IPS DF 6.9 (cell line): ENCODE measurements at regions not wholly inside any gene's neighbourhood (a gene's known extent, or its start where the extent isn't known, plus 50 kb on each side); places are given as distances from the start of the nearest gene placed in this dataset.
"Not testable (repeated sequence)": the region's sequence is repeated elsewhere in the genome, so short reads cannot be mapped to it uniquely, and the experiment has no call there.

ENCODE experiments used
- DNase-seq: peaks from one replicate; pipeline ENCODE4 v3.0.0-alpha.2; 2013; ENCODE audit warnings: low read depth, low spot score
- H3K27ac ChIP-seq: one replicate; pipeline ENCODE4 v1.5.1; 2013; ENCODE audit warnings: low read length, control low read depth
- H3K27me3 ChIP-seq: 2 replicates; pipeline ENCODE4 v1.6.1; 2013; ENCODE audit warnings: mild to moderate bottlenecking, low read length; ENCODE audit not compliant: control insufficient read depth, insufficient read depth
- H3K36me3 ChIP-seq: 2 replicates; pipeline ENCODE4 v1.6.1; 2013; ENCODE audit warnings: low read length; ENCODE audit not compliant: control insufficient read depth, insufficient read depth
- H3K4me1 ChIP-seq: 2 replicates; pipeline ENCODE4 v1.6.1; 2013; ENCODE audit warnings: low read length; ENCODE audit not compliant: control insufficient read depth, insufficient read depth
- H3K4me3 ChIP-seq: 2 replicates; pipeline ENCODE4 v1.5.1; 2013; ENCODE audit warnings: mild to moderate bottlenecking, low read length
- H3K9me3 ChIP-seq: 2 replicates; pipeline ENCODE4 v1.6.1; 2013; ENCODE audit warnings: low read length, inconsistent platforms; ENCODE audit not compliant: control insufficient read depth, insufficient read depth
- WGBS: extraction: QIAGEN DNeasy Blood & Tissue Kit; methylation state at CpG from one replicate; pipeline ENCODE4 v1.1.7; 2013; ENCODE audit warnings: mixed read lengths, missing lambda C conversion rate; ENCODE audit not compliant: insufficient read length, insufficient coverage; 5-methylcytosine and 5-hydroxymethylcytosine counted together

DNA sequence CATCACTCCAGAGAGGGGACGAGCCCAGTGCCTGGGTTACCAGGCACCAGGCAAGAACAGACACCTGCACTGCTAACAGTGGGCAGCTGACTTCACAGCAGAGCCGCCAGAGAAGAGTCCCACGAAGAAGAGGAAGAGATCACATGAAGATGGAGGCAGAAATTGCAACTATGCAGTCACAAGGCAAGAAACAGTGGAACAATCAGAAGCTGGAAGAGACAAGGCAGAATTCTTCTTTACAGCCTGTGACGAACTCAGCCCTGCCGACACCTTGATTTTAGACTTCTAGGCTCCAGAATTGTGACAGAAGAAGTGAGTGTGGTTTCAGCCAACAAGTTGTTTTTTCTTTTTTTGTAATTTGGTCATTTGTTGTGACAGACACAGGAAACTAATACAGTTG, 59.2 kb downstream of the IL12A start:
- no peak overlapping the region for H3K27ac ChIP-seq
- WGBS = no CpG with 5 or more reads among the region's 5 CpGs

DNA sequence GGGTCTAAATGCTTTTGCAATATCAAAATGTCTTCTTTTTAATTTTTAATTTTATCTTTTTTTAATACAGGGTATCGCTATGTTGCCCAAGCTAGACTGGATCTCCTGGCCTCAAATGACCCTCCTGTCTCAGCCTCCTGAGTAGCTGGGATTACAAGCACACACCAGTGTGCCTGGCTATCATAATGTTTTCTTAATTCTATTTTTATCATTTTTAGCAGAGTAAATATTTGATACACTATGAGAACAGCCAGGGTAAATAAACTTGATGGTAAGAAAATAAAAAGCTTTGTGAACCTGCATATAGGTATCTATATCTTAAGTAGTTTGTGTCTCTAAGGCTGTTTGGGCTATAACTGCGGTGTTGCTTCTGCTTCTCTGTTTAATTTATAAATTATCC, 60.4 kb downstream of the IL12A start:
- Histone ChIP-seq H3K4me1 (no peaks in the 10 kb centered on the region), H3K27me3 (no peaks in the 10 kb centered on the region), H3K27ac (no peak overlapping the region), H3K9me3 (no peaks in the 10 kb centered on the region), H3K4me3 (no peak overlapping the region), H3K36me3 (no peaks in the 10 kb centered on the region)
- no CpG with 5 or more reads among the region's 2 CpGs for WGBS
- no peak for DNase-seq

More for the DNA sequence above, 59.2 kb downstream of the IL12A start:
- no peaks in the 10 kb centered on the region for H3K9me3 ChIP-seq
- H3K27me3 ChIP-seq = no peaks in the 10 kb centered on the region
- no peak overlapping the region for H3K4me3 ChIP-seq
- no peak for DNase-seq
- no peaks in the 10 kb centered on the region for H3K36me3 ChIP-seq
- no peaks in the 10 kb centered on the region for H3K4me1 ChIP-seq

DNA sequence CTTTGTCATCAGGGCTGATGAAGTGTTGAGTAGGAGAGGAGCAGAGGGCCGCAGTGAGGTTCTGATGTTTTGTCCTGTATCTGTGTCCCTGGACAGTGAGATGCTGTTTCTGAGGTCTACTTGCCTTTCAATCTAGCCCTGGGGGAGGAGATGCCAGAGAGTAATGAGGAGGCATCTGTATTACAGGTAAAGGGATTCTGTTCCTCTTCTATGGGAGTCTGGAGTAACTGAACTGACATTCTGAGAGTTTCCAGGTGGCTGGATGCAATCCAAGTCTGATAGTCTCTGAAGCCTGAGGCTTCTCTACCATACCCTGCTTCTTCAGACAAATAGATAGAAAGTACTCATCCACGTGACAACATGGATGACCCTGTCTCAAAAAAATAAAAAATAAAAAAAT, 60.9 kb downstream of the IL12A start:
- Histone ChIP-seq H3K27me3 (no peaks in the 10 kb centered on the region), H3K4me3 (no peak overlapping the region), H3K36me3 (no peaks in the 10 kb centered on the region), H3K9me3 (no peaks in the 10 kb centered on the region), H3K27ac (no peak overlapping the region), H3K4me1 (no peaks in the 10 kb centered on the region)
- no peak for DNase-seq
- no CpG with 5 or more reads among the region's 2 CpGs for WGBS

DNA sequence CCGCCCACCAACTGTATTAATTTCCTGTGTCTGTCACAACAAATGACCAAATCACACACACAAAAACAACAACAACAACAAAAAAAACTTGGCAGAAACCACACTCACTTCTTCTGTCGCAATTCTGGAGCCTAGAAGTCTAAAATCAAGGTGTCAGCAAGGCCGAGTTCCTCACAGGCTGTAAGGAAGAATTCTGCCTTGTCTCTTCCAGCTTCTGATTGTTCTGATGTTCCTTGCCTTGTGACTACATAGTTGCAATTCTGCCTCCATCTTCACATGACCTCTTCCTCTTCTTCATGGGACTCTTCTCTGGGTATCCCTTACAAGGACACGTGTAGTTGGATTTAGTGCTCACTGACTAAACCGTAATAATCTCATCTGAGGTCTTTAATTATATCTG, 61.4 kb downstream of the IL12A start:
- no peak for DNase-seq
- Histone ChIP-seq H3K4me1 (no peaks in the 10 kb centered on the region), H3K36me3 (no peaks in the 10 kb centered on the region), H3K27ac (no peak overlapping the region), H3K4me3 (no peak overlapping the region), H3K9me3 (no peaks in the 10 kb centered on the region), H3K27me3 (no peaks in the 10 kb centered on the region)
- WGBS = no CpG with 5 or more reads among the region's 5 CpGs

DNA sequence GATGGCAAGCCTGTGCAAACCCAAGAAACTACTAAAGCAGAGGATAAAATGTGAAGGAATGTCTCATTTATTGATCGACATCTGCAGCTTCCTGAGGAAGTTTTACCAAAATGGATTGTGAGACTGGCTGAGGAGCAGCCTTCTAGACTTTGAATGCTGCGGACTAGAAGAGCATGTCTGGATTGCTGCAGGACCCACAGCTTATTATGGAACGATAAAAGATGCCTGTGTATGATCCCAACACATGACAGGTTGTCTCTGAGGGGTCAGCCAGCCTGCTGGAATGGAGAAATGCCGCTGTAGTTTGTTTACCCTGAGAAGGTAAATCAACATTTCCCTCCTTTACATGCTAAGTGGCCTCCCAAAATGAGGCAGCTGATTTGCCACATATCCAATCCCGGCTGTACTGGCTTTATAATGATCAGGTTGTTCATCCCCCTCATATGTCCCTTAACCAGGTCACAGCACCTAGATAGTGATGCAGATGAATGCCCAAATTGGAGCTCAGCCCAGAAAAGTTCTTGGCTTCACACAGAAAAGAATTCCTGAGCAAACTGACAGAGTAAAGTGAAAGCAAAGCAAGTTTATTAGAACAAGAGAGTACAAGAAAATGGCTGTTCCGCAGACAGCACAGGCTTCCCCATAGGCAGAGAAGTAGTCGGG, 63.9 kb downstream of the IL12A start:
- WGBS = no CpG with 5 or more reads among the region's 7 CpGs
- no peaks in the 10 kb centered on the region for H3K36me3 ChIP-seq

DNA sequence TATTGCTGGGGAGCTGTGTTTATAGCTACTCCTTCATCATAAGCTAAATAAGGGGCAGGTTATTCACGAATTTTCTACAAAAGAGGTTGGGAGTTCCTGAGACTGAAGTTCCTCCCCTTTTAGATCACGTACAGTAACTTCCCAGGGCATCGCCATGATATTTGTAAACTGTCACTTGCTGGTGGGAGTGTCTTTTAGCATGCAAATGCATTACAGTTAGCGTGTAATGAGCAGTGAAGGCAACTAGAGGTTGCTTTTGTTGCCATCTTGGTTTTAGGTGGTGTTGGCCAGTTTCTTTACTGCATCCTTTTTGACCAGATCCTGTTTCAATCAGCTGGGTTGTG, 64.4 kb downstream of the IL12A start:
- no peak overlapping the region for H3K27ac ChIP-seq
- H3K27me3 ChIP-seq = no peaks in the 10 kb centered on the region
- no peaks in the 10 kb centered on the region for H3K9me3 ChIP-seq
- H3K4me3 ChIP-seq = no peak overlapping the region
- WGBS = no CpG with 5 or more reads among the region's 4 CpGs
- no peak for DNase-seq
- no peaks in the 10 kb centered on the region for H3K4me1 ChIP-seq
- H3K36me3 ChIP-seq = no peaks in the 10 kb centered on the region

More for the DNA sequence above, 63.9 kb downstream of the IL12A start:
- H3K27ac ChIP-seq = no peak overlapping the region
- no peaks in the 10 kb centered on the region for H3K9me3 ChIP-seq
- no peak overlapping the region for H3K4me3 ChIP-seq
- no peak for DNase-seq
- H3K27me3 ChIP-seq = no peaks in the 10 kb centered on the region
- no peaks in the 10 kb centered on the region for H3K4me1 ChIP-seq

DNA sequence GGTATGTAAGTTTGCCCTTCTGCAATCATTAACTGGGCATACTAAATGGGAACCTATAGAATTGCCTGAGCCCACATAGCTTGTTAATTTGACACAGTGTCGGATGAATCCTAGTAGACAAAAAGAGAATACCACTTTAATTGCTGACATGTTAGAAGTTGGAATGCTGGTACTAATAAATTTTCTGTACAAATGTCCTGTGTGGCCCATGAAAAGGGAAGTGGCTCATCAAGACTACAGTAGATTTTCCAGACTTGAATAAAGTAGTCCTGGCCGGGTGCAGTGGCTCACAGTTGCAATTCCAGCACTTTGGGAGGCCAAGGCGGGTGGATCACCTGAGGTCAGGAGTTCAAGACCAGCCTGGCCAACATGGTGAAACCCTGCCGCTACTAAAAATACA, 66.2 kb downstream of the IL12A start:
- DNase-seq, H3K27ac ChIP-seq, H3K4me3 ChIP-seq, H3K4me1 ChIP-seq, H3K27me3 ChIP-seq, H3K36me3 ChIP-seq, H3K9me3 ChIP-seq: not testable (repeated sequence)
- WGBS = no CpG with 5 or more reads among the region's 4 CpGs

DNA sequence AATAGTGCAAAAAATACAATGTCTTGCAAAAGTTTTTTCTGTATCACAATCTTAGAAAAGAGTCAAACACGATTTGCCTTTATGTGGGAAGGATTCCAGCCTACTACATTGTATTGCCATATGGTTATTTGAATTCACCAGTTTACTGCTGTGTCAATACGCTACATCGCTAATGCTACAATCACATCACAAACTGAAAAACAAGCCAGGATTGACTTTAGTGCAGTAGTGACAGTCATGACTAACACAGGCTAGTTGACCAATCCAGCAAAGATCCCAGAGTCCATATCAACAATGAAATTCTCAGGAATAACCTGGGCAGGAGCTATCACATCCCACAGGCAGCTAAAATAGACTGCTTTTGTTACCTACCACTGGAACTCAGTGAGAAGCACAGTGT, 67.0 kb downstream of the IL12A start:
- Histone ChIP-seq H3K9me3 (no peaks in the 10 kb centered on the region), H3K4me1 (no peaks in the 10 kb centered on the region), H3K27me3 (no peaks in the 10 kb centered on the region), H3K4me3 (no peak overlapping the region), H3K36me3 (no peaks in the 10 kb centered on the region), H3K27ac (no peak overlapping the region)
- no CpG with 5 or more reads among the region's 3 CpGs for WGBS
- DNase-seq = no peak

DNA sequence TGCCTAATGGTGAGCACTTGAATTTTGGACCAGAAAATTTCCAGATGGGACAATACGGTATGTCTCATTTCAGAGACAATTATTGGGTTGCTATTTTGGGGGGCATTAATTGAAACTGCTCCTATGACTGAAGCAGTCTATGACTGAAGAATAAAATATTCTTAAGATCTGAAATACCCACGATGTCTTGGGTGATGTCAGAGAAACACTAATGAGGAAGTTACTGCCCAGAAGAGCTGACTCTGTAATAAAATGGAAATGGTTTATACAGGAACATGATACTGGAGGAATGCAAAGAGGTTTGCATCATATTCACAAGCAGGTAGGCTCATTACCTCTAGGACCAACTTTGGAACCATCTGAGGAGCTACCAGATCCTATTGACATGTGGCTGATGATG, 68.7 kb downstream of the IL12A start:
- Histone ChIP-seq H3K9me3 (no peaks in the 10 kb centered on the region; the same call in 1 of the 2 replicates), H3K27me3 (no peaks in the 10 kb centered on the region), H3K4me1 (no peaks in the 10 kb centered on the region), H3K4me3 (no peak overlapping the region), H3K36me3 (no peaks in the 10 kb centered on the region), H3K27ac (no peak overlapping the region)
- no peak for DNase-seq
- no CpG with 5 or more reads among the region's 2 CpGs for WGBS

DNA sequence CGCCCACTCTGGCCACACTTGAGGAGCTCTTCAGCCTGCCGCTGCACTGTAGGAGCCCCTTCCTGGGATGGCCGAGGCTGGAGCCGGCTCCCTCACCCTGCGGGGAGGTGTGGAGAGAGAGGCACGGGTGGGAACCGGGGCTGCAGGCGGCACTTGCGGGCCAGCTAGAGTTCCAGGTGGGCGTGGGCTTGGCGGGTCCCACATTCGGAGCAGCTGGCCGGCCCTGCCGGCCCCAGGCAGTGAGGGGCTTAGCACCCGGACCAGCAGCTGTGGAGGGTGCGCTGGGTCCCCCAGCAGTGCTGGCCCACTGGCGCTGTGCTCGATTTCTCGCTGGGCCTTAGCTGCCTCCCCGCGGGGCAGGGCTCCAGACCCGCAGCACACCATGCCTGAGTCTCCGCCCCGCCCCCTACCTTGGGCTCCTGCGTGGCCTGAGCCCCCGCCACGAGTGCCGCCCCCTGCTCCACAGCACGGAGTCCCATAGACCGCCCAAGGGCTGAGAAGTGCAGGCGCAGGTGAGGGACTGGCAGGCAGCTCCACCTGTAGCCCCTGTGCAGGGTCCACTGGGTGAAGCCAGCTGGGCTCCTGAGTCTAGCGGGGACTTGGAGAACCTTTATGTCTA, 71.9 kb downstream of the IL12A start:
- no peaks in the 10 kb centered on the region for H3K27me3 ChIP-seq
- H3K27ac ChIP-seq = no peak overlapping the region
- DNase-seq = no peak
- no peaks in the 10 kb centered on the region for H3K4me1 ChIP-seq
- no peaks in the 10 kb centered on the region for H3K36me3 ChIP-seq
- no peak overlapping the region for H3K4me3 ChIP-seq
- no peaks in the 10 kb centered on the region; the same call in 1 of the 2 replicates for H3K9me3 ChIP-seq
- WGBS = no CpG with 5 or more reads among the region's 32 CpGs

DNA sequence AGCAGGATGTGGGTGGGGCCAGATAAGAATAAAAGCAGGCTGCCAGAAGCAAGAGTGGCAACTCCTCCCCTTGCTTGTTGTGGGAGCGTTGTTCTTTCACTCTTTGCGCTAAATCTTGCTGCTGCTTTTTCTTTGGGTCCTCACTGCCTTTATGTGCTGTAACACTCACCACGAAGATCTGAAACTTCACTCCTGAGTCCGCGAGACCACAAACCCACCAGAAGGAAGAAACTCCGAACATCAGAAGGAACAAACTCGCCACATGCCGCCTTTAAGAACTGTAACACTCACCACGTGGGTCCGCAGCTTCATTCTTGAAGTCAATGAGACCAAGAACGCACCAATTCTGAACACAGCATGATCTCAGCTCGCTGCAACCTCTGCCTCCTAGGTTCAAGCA, 72.9 kb downstream of the IL12A start:
- no peaks in the 10 kb centered on the region; the same call in 1 of the 2 replicates for H3K9me3 ChIP-seq
- H3K27me3 ChIP-seq = no peaks in the 10 kb centered on the region
- no CpG with 5 or more reads among the region's 12 CpGs for WGBS
- no peak overlapping the region for H3K4me3 ChIP-seq
- no peaks in the 10 kb centered on the region for H3K36me3 ChIP-seq
- no peak for DNase-seq
- H3K4me1 ChIP-seq = no peaks in the 10 kb centered on the region
- H3K27ac ChIP-seq = no peak overlapping the region
